B cell (primary cell): ENCODE measurements at regions not wholly inside any gene's neighbourhood (a gene's known extent, or its start where the extent isn't known, plus 50 kb on each side); places are given as distances from the start of the nearest gene placed in this dataset.

Experiments used
- ATAC-seq: fragments of 200-7000 bp; cut with Tn5 transposase; one replicate; pipeline ENCODE4 v1.10.0; 2021; ENCODE audit warnings: low read depth, mild to moderate bottlenecking, moderate number of reproducible peaks, moderate library complexity
- CTCF ChIA-PET: fragments of 350-600 bp; sonication (Branson Sonifier 250); formaldehyde crosslinking; loops from one replicate; lab custom pipeline; 2021; ENCODE audit warnings: antibody characterized with exemption, inconsistent platforms; lab: Charles Lee
- POLR2A ChIA-PET: fragments of 350-600 bp; sonication (Branson Sonifier 250); formaldehyde crosslinking; loops from one replicate; lab custom pipeline; 2021; ENCODE audit warnings: antibody characterized with exemption; lab: Charles Lee
- DNase-seq: peaks from one replicate; pipeline ENCODE4 v3.0.0; 2013
- H2AFZ ChIP-seq: 2 replicates; pipeline ENCODE4 v1.6.1; 2012; ENCODE audit warnings: mild to moderate bottlenecking, low read depth, low read length; ENCODE audit not compliant: insufficient read depth, poor library complexity, severe bottlenecking
- H3K27ac ChIP-seq, 2 donors: 1 replicate in 1 of 2; 2 replicates in 1 of 2; pipeline ENCODE4 v1.5.1; 2012 to 2013; ENCODE audit warnings: low read length in 2 of 2, mild to moderate bottlenecking in 2 of 2, moderate library complexity in 1 of 2
- H3K27me3 ChIP-seq, 4 experiments: fragments of 200-600 bp in 1 of 4; sonication (generic) in 1 of 4; replicated peaks in 1 of 4; 1 replicate in 2 of 4; 2 replicates in 2 of 4; pipeline versions ENCODE4 v1.6.1 to v1.7.0; 2013 to 2016; ENCODE audit warnings: low read length in 3 of 4, mild to moderate bottlenecking in 2 of 4, mixed read lengths in 1 of 4, moderate library complexity in 1 of 4; ENCODE audit not compliant: insufficient read depth in 4 of 4, control insufficient read depth in 3 of 4; ENCODE audit errors: control extremely low read depth in 1 of 4
- H3K36me3 ChIP-seq, 2 experiments: replicated peaks in 1 of 2; 1 replicate in 1 of 2; 2 replicates in 1 of 2; pipeline versions ENCODE4 v1.6.1 to v1.7.1; 2013; ENCODE audit warnings: low read length in 1 of 2; ENCODE audit not compliant: insufficient read depth in 2 of 2, control insufficient read depth in 1 of 2; ENCODE audit errors: control extremely low read depth in 1 of 2, extremely low read depth in 1 of 2
- H3K4me1 ChIP-seq, 2 donors: fragments of 200-600 bp in 1 of 2; sonication (generic) in 1 of 2; 1 replicate in 1 of 2; 2 replicates in 1 of 2; pipeline versions ENCODE4 v1.5.1 to v1.6.1; 2013 to 2017; ENCODE audit warnings: low read length in 2 of 2; ENCODE audit not compliant: control insufficient read depth in 2 of 2, insufficient read depth in 2 of 2
- H3K4me2 ChIP-seq: replicated peaks from 2 replicates; pipeline ENCODE3; 2012; ENCODE audit warnings: mild to moderate bottlenecking, low read depth, low read length; ENCODE audit not compliant: poor library complexity, severe bottlenecking
- H3K4me3 ChIP-seq, 5 experiments: fragments of 200-600 bp in 1 of 5; sonication (generic) in 1 of 5; 1 replicate in 3 of 5; 2 replicates in 2 of 5; pipeline versions ENCODE4 v1.5.1 to v1.7.0; 2011 to 2016; ENCODE audit warnings: low read length in 4 of 5, mild to moderate bottlenecking in 4 of 5, low read depth in 2 of 5, control low read depth in 1 of 5, moderate library complexity in 1 of 5; ENCODE audit not compliant: insufficient read depth in 1 of 5; ENCODE audit errors: control extremely low read depth in 1 of 5, extremely low read depth in 1 of 5
- H3K79me2 ChIP-seq: fragments of 200-600 bp; sonication (generic); one replicate; pipeline ENCODE4 v1.6.0; 2016; ENCODE audit warnings: low read length; ENCODE audit not compliant: control insufficient read depth, insufficient read depth
- H3K9ac ChIP-seq: fragments of 200-600 bp; sonication (generic); 2 replicates; pipeline ENCODE4 v1.6.1; 2017; ENCODE audit warnings: mild to moderate bottlenecking, low read length, moderate library complexity
- H3K9me3 ChIP-seq, 3 donors: one replicate each; pipeline versions ENCODE4 v1.6.1 to v1.7.1; 2013; ENCODE audit warnings: low read length in 2 of 3; ENCODE audit not compliant: control insufficient read depth in 2 of 3, insufficient read depth in 1 of 3; ENCODE audit errors: control extremely low read depth in 1 of 3
- H4K20me1 ChIP-seq: 2 replicates; pipeline ENCODE4 v1.6.0; 2012; ENCODE audit warnings: mild to moderate bottlenecking, low read length; ENCODE audit not compliant: insufficient read depth, control insufficient read depth, poor library complexity, severe bottlenecking
- H3K27ac Mint-ChIP-seq: one replicate; pipeline ENCODE4 v1.8.0; 2021; ENCODE audit warnings: mixed read lengths
- H3K27me3 Mint-ChIP-seq: one replicate; pipeline ENCODE4 v1.8.0; 2021; ENCODE audit warnings: mixed read lengths
- H3K4me1 Mint-ChIP-seq: one replicate; pipeline ENCODE4 v1.8.0; 2021; ENCODE audit warnings: mixed read lengths
- H3K4me3 Mint-ChIP-seq: one replicate; pipeline ENCODE4 v1.8.0; 2021; ENCODE audit warnings: mixed read lengths
- H3K9me3 Mint-ChIP-seq: one replicate; pipeline ENCODE4 v1.8.0; 2022; ENCODE audit warnings: mixed read lengths; ENCODE audit not compliant: insufficient read depth
- CTCF ChIP-seq: fragments of 200-600 bp; IDR thresholded peaks from one replicate; pipeline ENCODE4 v1.8.0; 2022; ENCODE audit warnings: antibody characterized with exemption, mild to moderate bottlenecking
- EZH2 ChIP-seq: IDR thresholded peaks from 2 replicates; pipeline ENCODE4 v1.6.1; 2012; ENCODE audit warnings: borderline replicate concordance, low read depth, mild to moderate bottlenecking, moderate library complexity, low read length; ENCODE audit not compliant: insufficient read depth, poor library complexity, severe bottlenecking
- WGBS: methylation state at CpG from one replicate; pipeline ENCODE4 v1.1.5; 2013; ENCODE audit warnings: missing lambda C conversion rate; ENCODE audit not compliant: insufficient coverage; 5-methylcytosine and 5-hydroxymethylcytosine counted together
- intact Hi-C: fragments of 100-400 bp; cut with micrococcal nuclease; formaldehyde crosslinking; loops from one replicate; pipeline ENCODE4 v1.10.0; 2022

GRCh38 chr3:99332276-99332675 lies 306.1 kb upstream of the COL8A1 start:
- intact Hi-C loops, result no loop called here
- H3K27ac Mint-ChIP-seq, result no peak overlapping the region
- CTCF ChIA-PET, result no interaction called here
- no peak overlapping the region for H3K4me2 ChIP-seq
- no peak for ATAC-seq
- H3K4me1 ChIP-seq, result no peaks in the 10 kb centered on the region
- no peaks in the 10 kb centered on the region for H4K20me1 ChIP-seq
- TF ChIP-seq CTCF, result no peak
- TF ChIP-seq EZH2, result no peak
- H3K9me3 Mint-ChIP-seq, result no peaks in the 10 kb centered on the region
- H3K27me3 Mint-ChIP-seq, result no peaks in the 10 kb centered on the region
- H3K9ac ChIP-seq, result no peak overlapping the region
- no peaks in the 10 kb centered on the region for H3K36me3 ChIP-seq
- POLR2A ChIA-PET, result no interaction called here
- no peak overlapping the region for H2AFZ ChIP-seq
- H3K27me3 ChIP-seq, result no peaks in the 10 kb centered on the region
- DNase-seq, result no peak
- no peaks in the 10 kb centered on the region for H3K79me2 ChIP-seq
- no peak overlapping the region for H3K4me3 ChIP-seq
- no peaks in the 10 kb centered on the region for H3K9me3 ChIP-seq
- no peak overlapping the region for H3K4me3 Mint-ChIP-seq
- no peaks in the 10 kb centered on the region for H3K4me1 Mint-ChIP-seq
- no peak overlapping the region for H3K27ac ChIP-seq
- WGBS, result no CpG with 5 or more reads among the region's 2 CpGs

GRCh38 chr3:99330924-99331532 lies 307.4 kb upstream of the COL8A1 start:
- no peak overlapping the region for H3K4me3 ChIP-seq
- POLR2A ChIA-PET, result no interaction called here
- no peaks in the 10 kb centered on the region for H3K79me2 ChIP-seq
- H3K9ac ChIP-seq, result no peak overlapping the region
- H3K9me3 ChIP-seq, result no peaks in the 10 kb centered on the region
- H3K4me3 Mint-ChIP-seq, result no peak overlapping the region
- intact Hi-C loops, result no loop called here
- H3K9me3 Mint-ChIP-seq, result no peaks in the 10 kb centered on the region
- no peaks in the 10 kb centered on the region for H4K20me1 ChIP-seq
- H3K4me1 ChIP-seq, result no peaks in the 10 kb centered on the region
- no peaks in the 10 kb centered on the region for H3K4me1 Mint-ChIP-seq
- no peak overlapping the region for H3K27ac ChIP-seq
- ATAC-seq (no peak), DNase-seq (no peak)
- H2AFZ ChIP-seq, result no peak overlapping the region
- WGBS, result no CpG with 5 or more reads among the region's 1 CpG
- no peak overlapping the region for H3K4me2 ChIP-seq
- TF ChIP-seq CTCF (no peak), EZH2 (no peak)
- H3K27ac Mint-ChIP-seq, result no peak overlapping the region
- H3K36me3 ChIP-seq, result no peaks in the 10 kb centered on the region
- no peaks in the 10 kb centered on the region for H3K27me3 Mint-ChIP-seq
- CTCF ChIA-PET, result no interaction called here
- no peaks in the 10 kb centered on the region for H3K27me3 ChIP-seq
